NB4 (cell line): ENCODE measurements at regions not wholly inside any gene's neighbourhood (a gene's known extent, or its start where the extent isn't known, plus 50 kb on each side); places are given as distances from the start of the nearest gene placed in this dataset.
A peak's percentile ranks its signal among the peaks of the same experiment; 100 is the strongest.

Experiments used
- DNase-seq: peaks from one replicate; pipeline ENCODE4 v3.0.0; 2010; ENCODE audit warnings: low read depth
- H3K4me3 ChIP-seq: one replicate; pipeline ENCODE4 v1.5.1; 2011; ENCODE audit warnings: mild to moderate bottlenecking, low read depth, low read length, moderate library complexity
- CTCF ChIP-seq: IDR thresholded peaks from one replicate; pipeline ENCODE4 v1.5.1; 2012; ENCODE audit warnings: low read depth, low read length
- MAX ChIP-seq: IDR thresholded peaks from 2 replicates; pipeline ENCODE4 v1.6.1; 2011; ENCODE audit warnings: low read depth, low read length
- MYC ChIP-seq: IDR thresholded peaks from 2 replicates; pipeline ENCODE4 v1.6.1; 2011; ENCODE audit warnings: low read depth, low read length
- POLR2A ChIP-seq: IDR thresholded peaks from 2 replicates; pipeline ENCODE4 v1.6.1; 2011; ENCODE audit warnings: mild to moderate bottlenecking; ENCODE audit not compliant: insufficient read length; ENCODE audit errors: extremely low read depth

DNA sequence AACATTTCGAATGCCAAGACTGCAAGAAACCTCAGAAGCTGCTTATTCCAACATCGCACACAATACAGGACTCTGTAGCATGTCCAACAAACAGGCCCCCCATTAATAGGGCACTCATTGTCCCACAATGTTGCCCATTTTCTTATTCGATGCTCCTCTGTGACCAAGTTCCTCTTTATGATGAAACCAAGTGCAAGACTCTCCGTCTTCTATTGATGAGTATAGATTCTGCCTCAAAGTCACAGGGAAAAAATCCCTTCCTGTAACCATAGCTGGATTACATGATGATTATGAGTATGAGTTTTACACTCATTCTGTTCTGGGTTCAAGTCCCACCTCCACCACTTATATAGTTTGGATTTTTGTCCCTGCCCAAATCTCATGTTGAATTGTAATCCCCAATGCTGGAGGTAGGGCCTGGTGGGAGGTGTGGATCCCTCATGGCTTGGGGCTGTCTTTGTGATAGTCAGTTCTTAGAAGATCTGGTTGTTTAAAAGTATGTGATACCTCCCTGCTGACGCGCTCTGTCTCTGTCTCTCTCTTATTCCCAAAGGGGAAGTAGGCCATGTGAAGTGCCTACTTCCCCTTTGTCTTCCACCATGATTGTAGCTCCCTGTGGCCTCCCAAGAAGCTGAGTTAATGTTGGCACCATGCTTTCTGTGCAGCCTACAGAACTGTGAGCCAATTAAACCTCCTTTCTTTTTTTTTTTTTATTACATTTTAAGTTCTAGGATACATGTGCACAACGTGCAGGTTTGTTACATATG, 148.7 kb downstream of the OSR1 start:
- H3K4me3 ChIP-seq: no peak overlapping the region
- no peak for TF ChIP-seq MYC
- TF ChIP-seq POLR2A: no peak
- no peak for TF ChIP-seq MAX
- TF ChIP-seq CTCF: no peak
- DNase-seq: peak; percentile 51

DNA sequence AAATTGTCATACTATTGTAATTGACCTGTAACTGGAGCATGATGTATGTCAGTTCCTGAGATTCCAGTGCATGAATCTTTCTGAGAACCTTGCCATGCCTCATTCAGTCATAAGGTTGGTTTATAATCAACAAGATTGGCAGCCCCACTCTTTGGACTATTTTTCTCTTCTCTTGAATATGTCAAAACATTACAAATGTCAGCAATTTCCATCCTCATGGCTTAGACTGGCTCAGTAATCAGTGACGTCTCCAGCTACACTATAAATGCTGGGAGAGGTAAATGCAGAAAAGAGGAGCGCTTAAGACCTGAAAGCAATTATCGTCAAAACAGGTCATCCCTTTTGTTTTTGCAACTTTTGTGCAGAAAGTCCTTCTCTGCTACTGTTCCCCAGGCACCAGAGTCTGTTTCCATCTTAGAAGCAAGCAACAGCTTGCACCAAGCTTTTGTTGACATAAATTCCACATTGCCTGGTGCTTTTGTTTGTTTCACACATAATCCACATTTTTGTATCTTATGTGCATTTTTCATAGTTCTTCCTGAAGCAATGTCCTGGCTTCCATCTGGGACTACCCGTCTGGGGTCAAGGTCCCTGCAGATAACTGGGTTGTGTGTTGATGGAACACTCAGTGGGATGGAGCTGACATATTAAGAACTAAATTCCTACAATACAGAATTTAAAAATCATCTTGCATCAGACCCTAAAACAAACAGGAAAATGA, 149.8 kb downstream of the OSR1 start:
- no peak overlapping the region for H3K4me3 ChIP-seq
- DNase-seq: no peak
- TF ChIP-seq MYC (no peak), MAX (no peak), POLR2A (no peak), CTCF (no peak)

DNA sequence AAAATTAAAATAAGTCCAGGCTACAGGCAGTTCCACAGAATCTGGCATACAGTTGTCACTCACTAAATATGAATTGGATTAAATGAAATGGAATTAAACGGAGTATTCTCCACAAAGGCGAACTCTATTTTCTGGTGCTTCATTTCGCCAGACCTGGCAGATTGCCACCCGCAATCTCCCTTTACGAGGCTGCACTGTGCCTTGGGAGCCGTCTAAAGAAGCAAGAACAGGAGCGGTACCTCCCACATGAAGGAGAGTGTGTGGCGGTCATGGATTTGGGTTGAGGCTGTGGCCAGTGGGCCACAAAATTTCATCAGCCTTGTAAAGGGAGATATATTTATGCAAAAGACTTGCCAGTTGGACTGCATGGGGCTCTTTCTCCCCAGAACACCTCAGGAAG, 151.0 kb downstream of the OSR1 start:
- DNase-seq: peak; percentile 14
- TF ChIP-seq CTCF (no peak), POLR2A (no peak), MYC (no peak), MAX (no peak)
- H3K4me3 ChIP-seq: no peak overlapping the region

DNA sequence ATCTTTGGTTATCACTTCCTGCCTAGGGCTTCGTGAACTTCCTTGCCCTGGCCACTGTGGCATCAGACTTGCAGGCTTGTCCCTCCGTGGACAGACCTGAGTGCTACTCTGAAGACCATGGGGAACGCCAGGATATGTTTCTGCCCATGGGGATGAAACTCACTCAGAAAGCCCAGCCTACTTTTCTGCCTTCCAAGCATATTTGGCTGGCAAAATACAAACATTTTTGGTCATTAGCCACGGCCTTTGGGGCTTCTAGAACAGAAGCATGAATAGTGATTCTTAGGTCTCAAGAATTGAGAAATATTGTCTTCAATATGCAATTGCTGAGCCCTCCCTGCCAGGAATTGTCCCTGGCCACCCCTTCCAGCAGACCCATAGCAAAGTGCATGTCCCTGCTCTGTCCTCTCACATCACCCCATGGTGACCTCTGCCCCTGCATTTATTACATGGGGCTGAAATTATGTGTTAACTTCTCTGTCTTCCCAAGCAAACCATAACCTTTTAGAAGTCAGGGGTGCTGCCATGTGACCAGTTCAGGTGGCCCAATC, 152.4 kb downstream of the OSR1 start:
- no peak for DNase-seq
- H3K4me3 ChIP-seq: no peak overlapping the region
- TF ChIP-seq MAX (no peak), MYC (no peak), CTCF (no peak), POLR2A (no peak)

- no peak for DNase-seq
- no peak for TF ChIP-seq CTCF
- TF ChIP-seq MAX: no peak
- TF ChIP-seq POLR2A: no peak
- no peak for TF ChIP-seq MYC
Observed at GRCh38 chr2:19203866-19204265, 154.6 kb downstream of the OSR1 start.

More at GRCh38 chr2:19203866-19204265, 154.6 kb downstream of the OSR1 start:
- H3K4me3 ChIP-seq: no peak overlapping the region
